Esophagus muscularis mucosa (tissue), 3 donors: ENCODE measurements at regions not wholly inside any gene's neighbourhood (a gene's known extent, or its start where the extent isn't known, plus 50 kb on each side); places are given as distances from the start of the nearest gene placed in this dataset.

Experiments
- EP300 ChIP-seq: sonication (generic); formaldehyde crosslinking; IDR thresholded peaks from one replicate; pipeline ENCODE4 v1.6.1; 2017; ENCODE audit warnings: antibody characterized with exemption
- TF ChIP-seq, protein P1 (sequence below), 3 experiments: fragments of 200-600 bp in 2 of 3; fragments of 450-650 bp in 1 of 3; sonication (generic) in 2 of 3; IDR thresholded peaks; one replicate each; pipeline ENCODE4 v1.5.1; 2017 to 2019; ENCODE audit warnings: antibody characterized with exemption in 3 of 3, mild to moderate bottlenecking in 2 of 3, moderate library complexity in 1 of 3

DNA sequence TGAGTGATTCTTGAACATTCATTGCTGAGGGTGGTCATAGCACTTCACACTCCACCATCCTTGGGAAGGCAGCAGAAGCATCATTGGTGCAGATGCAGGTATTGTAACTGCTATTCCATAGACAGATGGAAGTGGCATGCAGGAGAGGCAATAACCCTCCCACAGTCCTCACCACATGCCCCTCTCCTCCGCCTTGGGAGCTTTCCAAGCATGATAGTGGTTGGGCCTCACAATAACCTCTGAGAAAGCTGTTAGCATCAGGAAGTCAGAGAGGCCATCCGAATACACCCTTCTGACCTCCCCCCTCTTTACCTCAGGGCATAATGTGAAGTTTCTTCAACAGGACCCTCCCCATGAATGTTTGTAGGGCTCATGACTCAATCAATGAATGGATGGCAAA is 177.9 kb downstream of the KATNAL1 start:
- no peak for TF ChIP-seq EP300
- TF ChIP-seq, protein P1, sequence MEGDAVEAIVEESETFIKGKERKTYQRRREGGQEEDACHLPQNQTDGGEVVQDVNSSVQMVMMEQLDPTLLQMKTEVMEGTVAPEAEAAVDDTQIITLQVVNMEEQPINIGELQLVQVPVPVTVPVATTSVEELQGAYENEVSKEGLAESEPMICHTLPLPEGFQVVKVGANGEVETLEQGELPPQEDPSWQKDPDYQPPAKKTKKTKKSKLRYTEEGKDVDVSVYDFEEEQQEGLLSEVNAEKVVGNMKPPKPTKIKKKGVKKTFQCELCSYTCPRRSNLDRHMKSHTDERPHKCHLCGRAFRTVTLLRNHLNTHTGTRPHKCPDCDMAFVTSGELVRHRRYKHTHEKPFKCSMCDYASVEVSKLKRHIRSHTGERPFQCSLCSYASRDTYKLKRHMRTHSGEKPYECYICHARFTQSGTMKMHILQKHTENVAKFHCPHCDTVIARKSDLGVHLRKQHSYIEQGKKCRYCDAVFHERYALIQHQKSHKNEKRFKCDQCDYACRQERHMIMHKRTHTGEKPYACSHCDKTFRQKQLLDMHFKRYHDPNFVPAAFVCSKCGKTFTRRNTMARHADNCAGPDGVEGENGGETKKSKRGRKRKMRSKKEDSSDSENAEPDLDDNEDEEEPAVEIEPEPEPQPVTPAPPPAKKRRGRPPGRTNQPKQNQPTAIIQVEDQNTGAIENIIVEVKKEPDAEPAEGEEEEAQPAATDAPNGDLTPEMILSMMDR (IDR thresholded peaks at IDR 0.05), result no peak
